Gastrocnemius medialis (tissue), 4 donors: ENCODE measurements at regions not wholly inside any gene's neighbourhood (a gene's known extent, or its start where the extent isn't known, plus 50 kb on each side); places are given as distances from the start of the nearest gene placed in this dataset.

ENCODE experiments used
- ATAC-seq, 2 donors: fragments of 150-250 bp; one replicate each; pipeline ENCODE4 v1.9.1; 2016
- DNase-seq, 2 donors: peaks; one replicate each; pipeline ENCODE4 v3.0.0-alpha.2; 2019
- H3K27ac ChIP-seq, 4 donors: fragments of 200-600 bp; sonication (generic); 1 replicate in 1 of 4; 2 replicates in 3 of 4; pipeline ENCODE4 v1.5.1; 2016 to 2018; ENCODE audit warnings: mild to moderate bottlenecking in 2 of 4, moderate library complexity in 1 of 4
- H3K27me3 ChIP-seq, 3 donors: fragments of 200-600 bp; sonication (generic) in 2 of 3; 1 replicate in 1 of 3; 2 replicates in 2 of 3; pipeline versions ENCODE4 v1.5.1 to v1.6.0; 2016 to 2019; ENCODE audit warnings: mild to moderate bottlenecking in 1 of 3, moderate library complexity in 1 of 3
- H3K36me3 ChIP-seq, 2 donors: fragments of 200-600 bp; sonication (generic) in 1 of 2; one replicate each; pipeline ENCODE4 v1.5.1; 2017 to 2018
- H3K4me1 ChIP-seq, 2 donors: fragments of 200-600 bp; sonication (generic) in 1 of 2; one replicate each; pipeline ENCODE4 v1.5.1; 2016 to 2017; ENCODE audit warnings: mild to moderate bottlenecking in 2 of 2
- H3K4me3 ChIP-seq, 4 donors: fragments of 200-600 bp; sonication (generic) in 3 of 4; 1 replicate in 1 of 4; 2 replicates in 3 of 4; pipeline ENCODE4 v1.5.1; 2016 to 2019; ENCODE audit warnings: mild to moderate bottlenecking in 2 of 4
- H3K9me3 ChIP-seq, 3 donors: fragments of 200-600 bp; sonication (generic) in 2 of 3; 1 replicate in 1 of 3; 2 replicates in 2 of 3; pipeline ENCODE4 v1.5.1; 2016 to 2019
- CTCF ChIP-seq, 5 experiments: fragments of 450-650 bp in 3 of 5; fragments of 200-600 bp in 2 of 5; sonication (generic) in 2 of 5; IDR thresholded peaks in 4 of 5; conservative IDR thresholded peaks in 1 of 5; 1 replicate in 4 of 5; 2 replicates in 1 of 5; pipeline ENCODE4 v1.5.1; 2016 to 2019; ENCODE audit warnings: antibody characterized with exemption in 5 of 5, mild to moderate bottlenecking in 3 of 5, moderate library complexity in 3 of 5
- POLR2A ChIP-seq, 2 donors: fragments of 450-650 bp; IDR thresholded peaks; one replicate each; pipeline ENCODE4 v1.6.1; 2017; ENCODE audit warnings: antibody characterized with exemption in 2 of 2, mild to moderate bottlenecking in 2 of 2, moderate library complexity in 2 of 2
- in situ Hi-C, 4 donors: fragments of 200-750 bp; cut with MboI; loops; one replicate each; pipeline versions ENCODE4 v1.15.0 to v1.8.0; 2017; ENCODE audit warnings: low sequenced_read_pairs in 4 of 4
- intact Hi-C: fragments of 100-400 bp; cut with DNase I; formaldehyde crosslinking; loops from one replicate; pipeline ENCODE4 v1.15.1; 2023; ENCODE audit warnings: low total_unique reads

GRCh38 chr13:67650471-67650870 is 420.3 kb upstream of the PCDH9 start:
- intact Hi-C loops (no loop called here), in situ Hi-C loops (no loop called here)
- no peak for DNase-seq
- ATAC-seq: no peak
- Histone ChIP-seq H3K27ac (no peak overlapping the region), H3K27me3 (no peaks in the 10 kb centered on the region), H3K9me3 (no peaks in the 10 kb centered on the region), H3K4me3 (no peak overlapping the region), H3K36me3 (no peaks in the 10 kb centered on the region), H3K4me1 (no peaks in the 10 kb centered on the region)
- no peak for TF ChIP-seq CTCF (IDR thresholded peaks at IDR 0.05 in 4 of 5, conservative IDR thresholded peaks at IDR 0.05 in 1 of 5)
- TF ChIP-seq POLR2A (IDR thresholded peaks at IDR 0.05): no peak

- DNase-seq (no peak), ATAC-seq (no peak)
- no peaks in the 10 kb centered on the region for H3K36me3 ChIP-seq
- no peaks in the 10 kb centered on the region for H3K4me1 ChIP-seq
- no peaks in the 10 kb centered on the region for H3K9me3 ChIP-seq
- intact Hi-C loops: no loop called here
- H3K27me3 ChIP-seq: no peaks in the 10 kb centered on the region
- in situ Hi-C loops: no loop called here
- no peak overlapping the region for H3K27ac ChIP-seq
- no peak overlapping the region for H3K4me3 ChIP-seq
- no peak for TF ChIP-seq CTCF (IDR thresholded peaks at IDR 0.05 in 4 of 5, conservative IDR thresholded peaks at IDR 0.05 in 1 of 5)
- no peak for TF ChIP-seq POLR2A (IDR thresholded peaks at IDR 0.05)
These were observed 415.8 kb upstream of the PCDH9 start for GRCh38 chr13:67645874-67646467.

DNA sequence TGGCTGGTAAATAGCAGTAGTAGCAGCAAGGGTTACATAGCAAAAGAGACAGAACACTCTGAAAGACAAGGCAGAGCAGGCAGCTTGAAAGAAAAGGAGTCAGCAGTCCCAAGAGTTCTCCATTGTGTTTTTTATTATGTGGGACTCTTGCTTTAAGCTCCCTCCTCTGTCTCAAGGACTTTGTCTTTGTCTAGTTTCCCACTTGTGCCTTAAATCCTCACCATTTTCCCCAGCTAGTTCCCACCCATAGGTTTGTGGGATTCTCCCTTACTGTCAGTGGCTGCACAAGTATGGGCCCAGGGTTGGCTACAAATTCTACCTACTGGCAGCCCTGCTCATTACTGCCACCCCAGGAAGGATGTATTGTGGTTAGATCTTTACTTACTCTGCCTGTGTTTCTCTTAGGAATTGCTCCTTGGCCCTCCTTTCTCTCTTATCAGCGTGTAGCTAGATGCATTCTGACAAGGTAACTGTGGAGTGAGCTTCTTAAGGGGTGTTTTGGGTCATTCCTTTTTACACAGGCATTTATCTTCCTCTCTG is 413.4 kb upstream of the PCDH9 start:
- DNase-seq (no peak), ATAC-seq (no peak)
- in situ Hi-C loops (no loop called here), intact Hi-C loops (no loop called here)
- H3K27ac ChIP-seq: no peak overlapping the region
- no peak for TF ChIP-seq POLR2A (IDR thresholded peaks at IDR 0.05)
- TF ChIP-seq CTCF (IDR thresholded peaks at IDR 0.05 in 4 of 5, conservative IDR thresholded peaks at IDR 0.05 in 1 of 5): no peak
- no peaks in the 10 kb centered on the region for H3K27me3 ChIP-seq
- H3K4me3 ChIP-seq: no peak overlapping the region
- H3K9me3 ChIP-seq: no peaks in the 10 kb centered on the region
- H3K4me1 ChIP-seq: no peaks in the 10 kb centered on the region
- H3K36me3 ChIP-seq: no peaks in the 10 kb centered on the region

DNA sequence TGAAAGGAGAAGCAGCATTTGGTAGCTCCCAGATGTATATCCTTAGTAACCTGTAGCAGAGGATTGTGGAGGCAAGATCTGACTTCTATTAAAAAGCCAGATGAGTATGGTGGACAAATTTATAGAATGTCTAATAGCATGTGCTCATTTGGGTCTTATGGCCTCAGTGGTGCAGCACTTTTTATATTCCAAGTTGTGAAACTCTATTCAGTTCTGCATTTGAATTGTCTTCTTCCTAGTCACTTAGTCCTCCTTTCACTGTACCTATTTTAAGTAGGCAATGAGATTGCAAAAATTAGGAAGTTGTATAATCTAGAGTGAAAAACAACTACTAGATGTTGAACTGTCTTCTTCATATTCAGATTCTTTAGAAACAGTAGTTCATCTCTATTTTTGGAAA is 412.5 kb upstream of the PCDH9 start:
- Histone ChIP-seq H3K4me1 (no peaks in the 10 kb centered on the region), H3K9me3 (no peaks in the 10 kb centered on the region), H3K27ac (no peak overlapping the region), H3K4me3 (no peak overlapping the region), H3K36me3 (no peaks in the 10 kb centered on the region), H3K27me3 (no peaks in the 10 kb centered on the region)
- in situ Hi-C loops: no loop called here
- ATAC-seq (no peak), DNase-seq (no peak)
- intact Hi-C loops: no loop called here
- TF ChIP-seq CTCF (IDR thresholded peaks at IDR 0.05 in 4 of 5, conservative IDR thresholded peaks at IDR 0.05 in 1 of 5) (no peak), POLR2A (IDR thresholded peaks at IDR 0.05) (no peak)

- no peak for ATAC-seq
- Histone ChIP-seq H3K27ac (no peak overlapping the region), H3K27me3 (no peaks in the 10 kb centered on the region), H3K9me3 (no peaks in the 10 kb centered on the region), H3K4me3 (no peak overlapping the region), H3K4me1 (no peaks in the 10 kb centered on the region), H3K36me3 (no peaks in the 10 kb centered on the region)
- TF ChIP-seq POLR2A (IDR thresholded peaks at IDR 0.05): no peak
- no peak for TF ChIP-seq CTCF (IDR thresholded peaks at IDR 0.05 in 4 of 5, conservative IDR thresholded peaks at IDR 0.05 in 1 of 5)
- intact Hi-C loops: no loop called here
- in situ Hi-C loops: no loop called here
- no peak for DNase-seq
These were observed 405.6 kb upstream of the PCDH9 start for GRCh38 chr13:67635754-67636153.
